ENCODE measurements at regions not wholly inside any gene's neighbourhood (a gene's known extent, or its start where the extent isn't known, plus 50 kb on each side); places are given as distances from the start of the nearest gene placed in this dataset.

- Histone ChIP-seq H3K56ac (ENCODE audit: extremely low read depth, insufficient read depth, low read length) (no peak overlapping the region), H3K36me3 (ENCODE audit: control insufficient read depth, insufficient read depth, low read length) (no peaks in the 10 kb centered on the region), H3K18ac (ENCODE audit: low read depth, low read length) (peak overlapping the region; percentile 69; the same call in 1 of the 2 replicates), H3K9me3 (ENCODE audit: control insufficient read depth, insufficient read depth, low read length) (peaks cover 6% of the 10 kb centered on the region), H4K5ac (ENCODE audit: low read depth, low read length) (peak overlapping the region; percentile 84; the same call in 1 of the 2 replicates), H2BK20ac (ENCODE audit: low read depth, low read length) (peak overlapping the region; percentile 58), H3K9ac (ENCODE audit: low read depth, low read length) (no peak overlapping the region), H3K9me1 (ENCODE audit: insufficient read depth, low read length) (no peaks in the 10 kb centered on the region), H3K14ac (replicated peaks; ENCODE audit: low read depth, low read length) (peak overlapping the region; percentile 6; the same call in 1 of the 2 replicates), H2AK9ac (replicated peaks; ENCODE audit: low read depth, low read length, poor library complexity) (no peak overlapping the region), H2BK120ac (ENCODE audit: low read depth, low read length) (peak overlapping the region; percentile 73), H3K4me3 (ENCODE audit: insufficient read depth, low read depth, low read length) (no peak overlapping the region), H3K27ac (ENCODE audit: insufficient read depth, low read length) (peak overlapping the region; percentile 68; the same call in 1 of the 2 replicates), H3K4me2 (ENCODE audit: low read depth, low read length) (peak overlapping the region; percentile 53; the same call in 1 of the 2 replicates), H2BK5ac (ENCODE audit: low read depth, low read length, poor library complexity, severe bottlenecking) (peak overlapping the region; percentile 84), H3K27me3 (ENCODE audit: control insufficient read depth, insufficient read depth, low read length) (no peaks in the 10 kb centered on the region), H4K91ac (ENCODE audit: insufficient read depth, low read depth, low read length) (peak overlapping the region; percentile 37), H2AFZ (replicated peaks; ENCODE audit: low read length, poor library complexity) (no peak overlapping the region), H2AK5ac (ENCODE audit: low read depth, low read length) (no peak overlapping the region), H3K23ac (ENCODE audit: low read depth, low read length) (no peak overlapping the region; the same call in 1 of the 2 replicates), H3K79me1 (ENCODE audit: low read depth in 1 of 2, low read length in 2 of 2) (no peaks in the 10 kb centered on the region), H4K20me1 (ENCODE audit: insufficient read depth, low read length) (no peaks in the 10 kb centered on the region), H3K4ac (ENCODE audit: low read depth, low read length) (peak overlapping the region; percentile 61), H3K4me1 (ENCODE audit: control insufficient read depth, insufficient read depth, low read length) (peaks cover 2% of the 10 kb centered on the region; the same call in 1 of the 2 replicates), H4K8ac (ENCODE audit: low read depth in 2 of 2, low read length in 2 of 2) (peak overlapping the region in 1 of 2 experiments; percentile 67; a peak in 2 of 4 replicates), H2BK15ac (ENCODE audit: low read depth, low read length) (0 out of 3 replicates have a peak overlapping the region, but pooled peaks have one; percentile 41)
- TF ChIP-seq SMC3 (IDR thresholded peaks at IDR 0.05; ENCODE audit: low read depth, low read length) = no peak
- no peak for TF ChIP-seq BHLHE40 (IDR thresholded peaks at IDR 0.05; ENCODE audit: low read depth, low read length)
- no peak for TF ChIP-seq FOS (IDR thresholded peaks at IDR 0.05; ENCODE audit: low read depth, low read length)
- no peak for TF ChIP-seq RFX5 (IDR thresholded peaks at IDR 0.05; ENCODE audit: low read depth, low read length)
- TF ChIP-seq NFE2L2 (IDR thresholded peaks at IDR 0.05; ENCODE audit: low read depth, low read length) = no peak
- TF ChIP-seq MXI1 (IDR thresholded peaks at IDR 0.05; ENCODE audit: borderline replicate concordance, low read depth, low read length) = no peak
- TF ChIP-seq RAD21 (IDR thresholded peaks at IDR 0.05; ENCODE audit: low read length) = no peak
- no peak for TF ChIP-seq POLR2A (IDR thresholded peaks at IDR 0.05; ENCODE audit: low read depth, low read length)
- no peak for TF ChIP-seq MAZ (IDR thresholded peaks at IDR 0.05; ENCODE audit: borderline replicate concordance, low read depth, low read length)
- no peak for TF ChIP-seq RCOR1 (IDR thresholded peaks at IDR 0.05; ENCODE audit: insufficient replicate concordance, low read length)
- no peak for TF ChIP-seq MAFK (IDR thresholded peaks at IDR 0.05; ENCODE audit: low read depth, low read length)
- TF ChIP-seq CTCF (conservative IDR thresholded peaks at IDR 0.05; ENCODE audit: low read depth, low read length) = no peak
- no peak for TF ChIP-seq CEBPB (IDR thresholded peaks at IDR 0.05; ENCODE audit: low read depth, low read length)
- no peak for TF ChIP-seq CHD1 (IDR thresholded peaks at IDR 0.05; ENCODE audit: low read depth, low read length)
- no peak for TF ChIP-seq ELK1 (IDR thresholded peaks at IDR 0.05; ENCODE audit: borderline replicate concordance, low read depth, low read length)
- no peak for TF ChIP-seq USF2 (IDR thresholded peaks at IDR 0.05; ENCODE audit: low read depth, low read length)
- intact Hi-C loops (cut with micrococcal nuclease) (no loop called here), in situ Hi-C loops (cut with MboI; ENCODE audit: low sequenced_read_pairs) (no loop called here), dilution Hi-C loops (cut with HindIII; ENCODE audit: low sequenced_read_pairs, unreplicated experiment) (no loop called here)
- ChIA-PET CTCF (interaction anchor here (0.6 kb wide), 1 partner anchor 90 kb away, joined by 6 read pairs; no protein-coding TSS in a partner anchor), POLR2A (ENCODE audit: unreplicated experiment) (interaction anchor here (0.5 to 0.6 kb wide), 2 partner anchors 32 to 830 kb away, joined by 3 read pairs; no protein-coding TSS in a partner anchor)
- no CpG with 5 or more reads among the region's 1 CpG for WGBS, 2 experiments (ENCODE audit: extremely low coverage in 2 of 2, insufficient read length in 1 of 2)
- BruUV-seq (replicated peaks) = no TSS peak
- peak; percentile 82 for DNase-seq
- ATAC-seq (ENCODE audit: low read depth) = peak; percentile 92
These were observed 814.4 kb upstream of the RGS18 start for GRCh38 chr1:191343816-191344215.

All from IMR-90 (cell line).